Thymus (tissue), 11 donors: ENCODE measurements at regions not wholly inside any gene's neighbourhood (a gene's known extent, or its start where the extent isn't known, plus 50 kb on each side); places are given as distances from the start of the nearest gene placed in this dataset.

Source experiments
- DNase-seq, 9 donors: peaks; one replicate each; pipeline ENCODE4 v3.0.0-alpha.2; 2013; ENCODE audit warnings: low spot score in 9 of 9, low read depth in 6 of 9, missing footprints in 1 of 9
- H3K27ac ChIP-seq, 2 donors: one replicate each; pipeline ENCODE4 v1.5.1; 2013; ENCODE audit warnings: control low read depth in 1 of 2, low read depth in 1 of 2, low read length in 1 of 2, mild to moderate bottlenecking in 1 of 2, moderate library complexity in 1 of 2
- H3K27me3 ChIP-seq, 2 donors: one replicate each; pipeline ENCODE4 v1.5.1; 2013; ENCODE audit warnings: low read length in 1 of 2; ENCODE audit not compliant: control insufficient read depth in 2 of 2, insufficient read depth in 1 of 2
- H3K36me3 ChIP-seq, 2 donors: one replicate each; pipeline ENCODE4 v1.5.1; 2013; ENCODE audit warnings: low read length in 1 of 2, mild to moderate bottlenecking in 1 of 2, moderate library complexity in 1 of 2; ENCODE audit not compliant: control insufficient read depth in 2 of 2, insufficient read depth in 2 of 2
- H3K4me1 ChIP-seq, 2 donors: one replicate each; pipeline ENCODE4 v1.5.1; 2013; ENCODE audit warnings: low read length in 2 of 2; ENCODE audit not compliant: control insufficient read depth in 2 of 2, insufficient read depth in 2 of 2
- H3K4me3 ChIP-seq, 2 donors: one replicate each; pipeline ENCODE4 v1.5.1; 2013; ENCODE audit warnings: low read length in 2 of 2, control low read depth in 1 of 2, mild to moderate bottlenecking in 1 of 2
- H3K9me3 ChIP-seq, 2 donors: one replicate each; pipeline ENCODE4 v1.5.1; 2013; ENCODE audit warnings: low read length in 1 of 2, mild to moderate bottlenecking in 1 of 2; ENCODE audit not compliant: control insufficient read depth in 2 of 2, insufficient read depth in 1 of 2
- WGBS: extraction: QIAGEN DNeasy Blood & Tissue Kit; methylation state at CpG from one replicate; pipeline ENCODE4 v1.1.7; 2013; 5-methylcytosine and 5-hydroxymethylcytosine counted together
- donor health status: healthy.

- Histone ChIP-seq H3K36me3 (no peaks in the 10 kb centered on the region), H3K4me3 (no peak overlapping the region), H3K4me1 (no peaks in the 10 kb centered on the region), H3K27ac (no peak overlapping the region), H3K27me3 (no peaks in the 10 kb centered on the region), H3K9me3 (no peaks in the 10 kb centered on the region)
- DNase-seq: no peak
- WGBS: 0% methylated on average over 1 of the region's 1 CpG
These were observed 226.7 kb downstream of the SNX13 start for GRCh38 chr7:17713584-17713983.

- no peak overlapping the region for H3K4me3 ChIP-seq
- 49% methylated on average over 2 of the region's 2 CpGs for WGBS
- H3K4me1 ChIP-seq: no peaks in the 10 kb centered on the region
- H3K36me3 ChIP-seq: no peaks in the 10 kb centered on the region
- no peak for DNase-seq
- no peaks in the 10 kb centered on the region for H3K27me3 ChIP-seq
- H3K9me3 ChIP-seq: no peaks in the 10 kb centered on the region
- H3K27ac ChIP-seq: no peak overlapping the region
These were observed 223.5 kb downstream of the SNX13 start for GRCh38 chr7:17716816-17717215.

GRCh38 chr7:17719998-17720397 lies 220.3 kb downstream of the SNX13 start:
- no peak overlapping the region for H3K27ac ChIP-seq
- no peaks in the 10 kb centered on the region for H3K27me3 ChIP-seq
- H3K9me3 ChIP-seq: no peaks in the 10 kb centered on the region
- H3K4me3 ChIP-seq: no peak overlapping the region
- H3K4me1 ChIP-seq: peaks cover 0 to 5% of the 10 kb centered on the region in 2 donors
- no peaks in the 10 kb centered on the region for H3K36me3 ChIP-seq
- 96% methylated on average over 5 of the region's 5 CpGs for WGBS
- DNase-seq: no peak

- no peaks in the 10 kb centered on the region for H3K27me3 ChIP-seq
- H3K27ac ChIP-seq: no peak overlapping the region
- no peaks in the 10 kb centered on the region for H3K36me3 ChIP-seq
- H3K9me3 ChIP-seq: no peaks in the 10 kb centered on the region
- H3K4me3 ChIP-seq: no peak overlapping the region
- DNase-seq: no peak
- H3K4me1 ChIP-seq: peaks cover 0 to 5% of the 10 kb centered on the region in 2 donors
These were observed 218.5 kb downstream of the SNX13 start for GRCh38 chr7:17721736-17722285.

GRCh38 chr7:17722798-17723197 lies 217.5 kb downstream of the SNX13 start:
- 92% methylated on average over 2 of the region's 2 CpGs for WGBS
- DNase-seq: no peak
- peaks cover 0 to 5% of the 10 kb centered on the region in 2 donors for H3K4me1 ChIP-seq
- H3K27ac ChIP-seq: no peak overlapping the region
- H3K27me3 ChIP-seq: no peaks in the 10 kb centered on the region
- H3K36me3 ChIP-seq: no peaks in the 10 kb centered on the region
- H3K9me3 ChIP-seq: no peaks in the 10 kb centered on the region
- no peak overlapping the region for H3K4me3 ChIP-seq

GRCh38 chr7:17725821-17726220 lies 214.5 kb downstream of the SNX13 start:
- H3K27ac ChIP-seq: no peak overlapping the region
- DNase-seq: no peak

GRCh38 chr7:17732083-17732482 lies 208.2 kb downstream of the SNX13 start:
- no peak for DNase-seq
- 96% methylated on average over 3 of the region's 3 CpGs for WGBS
- no peaks in the 10 kb centered on the region for H3K4me1 ChIP-seq
- no peak overlapping the region for H3K27ac ChIP-seq
- H3K36me3 ChIP-seq: no peaks in the 10 kb centered on the region
- no peaks in the 10 kb centered on the region for H3K9me3 ChIP-seq
- no peaks in the 10 kb centered on the region for H3K27me3 ChIP-seq
- H3K4me3 ChIP-seq: no peak overlapping the region

More at GRCh38 chr7:17725821-17726220, 214.5 kb downstream of the SNX13 start:
- Histone ChIP-seq H3K36me3 (no peaks in the 10 kb centered on the region), H3K4me3 (no peak overlapping the region), H3K9me3 (no peaks in the 10 kb centered on the region), H3K4me1 (peaks cover 0 to 5% of the 10 kb centered on the region in 2 donors), H3K27me3 (no peaks in the 10 kb centered on the region)
- 90% methylated on average over 2 of the region's 2 CpGs for WGBS
